Sigmoid colon (tissue), 3 donors: ENCODE measurements at regions not wholly inside any gene's neighbourhood (a gene's known extent, or its start where the extent isn't known, plus 50 kb on each side); places are given as distances from the start of the nearest gene placed in this dataset.

Source experiments
- CTCF ChIP-seq, 4 experiments: fragments of 450-650 bp in 3 of 4; fragments of 200-600 bp in 1 of 4; IDR thresholded peaks; one replicate each; pipeline ENCODE4 v1.5.1; 2016 to 2019; ENCODE audit warnings: antibody characterized with exemption in 4 of 4, mild to moderate bottlenecking in 3 of 4, moderate library complexity in 2 of 4
- POLR2A ChIP-seq, 2 donors: fragments of 450-650 bp; IDR thresholded peaks; one replicate each; pipeline ENCODE4 v1.6.1; 2016; ENCODE audit warnings: antibody characterized with exemption in 2 of 2, mild to moderate bottlenecking in 2 of 2, moderate library complexity in 2 of 2

GRCh38 chr15:87573039-87573438 is 683.5 kb downstream of the NTRK3 start:
- TF ChIP-seq CTCF (IDR thresholded peaks at IDR 0.05): no peak
- TF ChIP-seq POLR2A (IDR thresholded peaks at IDR 0.05): no peak
